ENCODE measurements at regions not wholly inside any gene's neighbourhood (a gene's known extent, or its start where the extent isn't known, plus 50 kb on each side); places are given as distances from the start of the nearest gene placed in this dataset.

- CTCF ChIA-PET = no interaction called here
- ATAC-seq = no peak
- no peaks in the 10 kb centered on the region for H3K36me3 Mint-ChIP-seq
- no peaks in the 10 kb centered on the region for H3K27me3 Mint-ChIP-seq
- no peak for DNase-seq
- no peaks in the 10 kb centered on the region for H3K9me3 Mint-ChIP-seq (ENCODE audit: low read depth)
- no peak overlapping the region for H3K4me3 Mint-ChIP-seq
- H3K4me1 Mint-ChIP-seq = no peaks in the 10 kb centered on the region
- no peak overlapping the region for H3K27ac Mint-ChIP-seq
These were observed 195.0 kb upstream of the OLFM3 start for GRCh38 chr1:102191723-102192122.

- no peak overlapping the region for H3K4me3 Mint-ChIP-seq
- CTCF ChIA-PET = no interaction called here
- H3K36me3 Mint-ChIP-seq = no peaks in the 10 kb centered on the region
- H3K9me3 Mint-ChIP-seq (ENCODE audit: low read depth) = no peaks in the 10 kb centered on the region
- no peak overlapping the region for H3K27ac Mint-ChIP-seq
- no peaks in the 10 kb centered on the region for H3K27me3 Mint-ChIP-seq
- H3K4me1 Mint-ChIP-seq = no peaks in the 10 kb centered on the region
- ATAC-seq (no peak), DNase-seq (no peak)
These were observed 193.7 kb upstream of the OLFM3 start for GRCh38 chr1:102190429-102190828.

GRCh38 chr1:102186536-102186935 lies 189.8 kb upstream of the OLFM3 start:
- Mint-ChIP-seq H3K27ac (no peak overlapping the region), H3K4me3 (no peak overlapping the region), H3K4me1 (no peaks in the 10 kb centered on the region), H3K36me3 (no peaks in the 10 kb centered on the region), H3K27me3 (no peaks in the 10 kb centered on the region), H3K9me3 (ENCODE audit: low read depth) (no peaks in the 10 kb centered on the region)
- CTCF ChIA-PET = no interaction called here
- ATAC-seq (no peak), DNase-seq (no peak)

GRCh38 chr1:102185260-102185659 lies 188.5 kb upstream of the OLFM3 start:
- Mint-ChIP-seq H3K27me3 (no peaks in the 10 kb centered on the region), H3K4me3 (no peak overlapping the region), H3K27ac (no peak overlapping the region), H3K9me3 (ENCODE audit: low read depth) (peaks cover 2% of the 10 kb centered on the region), H3K4me1 (no peaks in the 10 kb centered on the region), H3K36me3 (no peaks in the 10 kb centered on the region)
- CTCF ChIA-PET = no interaction called here
- no peak for ATAC-seq
- DNase-seq = no peak

GRCh38 chr1:102184477-102184876 lies 187.8 kb upstream of the OLFM3 start:
- H3K4me3 Mint-ChIP-seq = no peak overlapping the region
- H3K4me1 Mint-ChIP-seq = no peaks in the 10 kb centered on the region
- peaks cover 2% of the 10 kb centered on the region for H3K9me3 Mint-ChIP-seq (ENCODE audit: low read depth)
- ATAC-seq = no peak
- no peaks in the 10 kb centered on the region for H3K27me3 Mint-ChIP-seq
- H3K36me3 Mint-ChIP-seq = no peaks in the 10 kb centered on the region
- CTCF ChIA-PET = no interaction called here
- H3K27ac Mint-ChIP-seq = no peak overlapping the region
- no peak for DNase-seq

- no peak overlapping the region for H3K4me3 Mint-ChIP-seq
- no peak overlapping the region for H3K27ac Mint-ChIP-seq
- no peaks in the 10 kb centered on the region for H3K4me1 Mint-ChIP-seq
- no peaks in the 10 kb centered on the region for H3K27me3 Mint-ChIP-seq
- DNase-seq (no peak), ATAC-seq (no peak)
- no peaks in the 10 kb centered on the region for H3K36me3 Mint-ChIP-seq
- H3K9me3 Mint-ChIP-seq (ENCODE audit: low read depth) = peaks cover 2% of the 10 kb centered on the region
- CTCF ChIA-PET = no interaction called here
These were observed 187.0 kb upstream of the OLFM3 start for GRCh38 chr1:102183711-102184110.

- H3K27ac Mint-ChIP-seq = no peak overlapping the region
- DNase-seq (no peak), ATAC-seq (no peak)
- no peaks in the 10 kb centered on the region for H3K36me3 Mint-ChIP-seq
- H3K4me3 Mint-ChIP-seq = no peak overlapping the region
- CTCF ChIA-PET = no interaction called here
- no peaks in the 10 kb centered on the region for H3K27me3 Mint-ChIP-seq
- peaks cover 2% of the 10 kb centered on the region for H3K9me3 Mint-ChIP-seq (ENCODE audit: low read depth)
- no peaks in the 10 kb centered on the region for H3K4me1 Mint-ChIP-seq
These were observed 186.0 kb upstream of the OLFM3 start for GRCh38 chr1:102182603-102183260.

- H3K36me3 Mint-ChIP-seq = no peaks in the 10 kb centered on the region
- DNase-seq (no peak), ATAC-seq (no peak)
- CTCF ChIA-PET = no interaction called here
- no peak overlapping the region for H3K4me3 Mint-ChIP-seq
- peaks cover 2% of the 10 kb centered on the region for H3K9me3 Mint-ChIP-seq (ENCODE audit: low read depth)
- H3K27ac Mint-ChIP-seq = no peak overlapping the region
- no peaks in the 10 kb centered on the region for H3K4me1 Mint-ChIP-seq
- no peaks in the 10 kb centered on the region for H3K27me3 Mint-ChIP-seq
These were observed 184.6 kb upstream of the OLFM3 start for GRCh38 chr1:102181341-102181740.

- no peak for ATAC-seq
These were observed 181.8 kb upstream of the OLFM3 start for GRCh38 chr1:102178480-102178879.

GRCh38 chr1:102174259-102174863 lies 177.6 kb upstream of the OLFM3 start:
- CTCF ChIA-PET = no interaction called here
- no peaks in the 10 kb centered on the region for H3K36me3 Mint-ChIP-seq
- H3K27ac Mint-ChIP-seq = no peak overlapping the region
- ATAC-seq (no peak), DNase-seq (no peak)
- no peaks in the 10 kb centered on the region for H3K27me3 Mint-ChIP-seq
- H3K9me3 Mint-ChIP-seq (ENCODE audit: low read depth) = no peaks in the 10 kb centered on the region
- no peaks in the 10 kb centered on the region for H3K4me1 Mint-ChIP-seq
- H3K4me3 Mint-ChIP-seq = no peak overlapping the region

More at GRCh38 chr1:102178480-102178879, 181.8 kb upstream of the OLFM3 start:
- no peak overlapping the region for H3K27ac Mint-ChIP-seq
- no peaks in the 10 kb centered on the region for H3K27me3 Mint-ChIP-seq
- no peaks in the 10 kb centered on the region for H3K36me3 Mint-ChIP-seq
- no peaks in the 10 kb centered on the region for H3K4me1 Mint-ChIP-seq
- no peak for DNase-seq
- H3K9me3 Mint-ChIP-seq (ENCODE audit: low read depth) = peaks cover 2% of the 10 kb centered on the region
- CTCF ChIA-PET = no interaction called here
- H3K4me3 Mint-ChIP-seq = no peak overlapping the region

- CTCF ChIA-PET = no interaction called here
- H3K36me3 Mint-ChIP-seq = no peaks in the 10 kb centered on the region
These were observed 175.5 kb upstream of the OLFM3 start for GRCh38 chr1:102172200-102172599.

GRCh38 chr1:102163799-102164198 lies 167.1 kb upstream of the OLFM3 start:
- H3K27me3 Mint-ChIP-seq = no peaks in the 10 kb centered on the region

More at GRCh38 chr1:102172200-102172599, 175.5 kb upstream of the OLFM3 start:
- no peak for DNase-seq
- no peak for ATAC-seq
- Mint-ChIP-seq H3K9me3 (ENCODE audit: low read depth) (no peaks in the 10 kb centered on the region), H3K4me3 (no peak overlapping the region), H3K27ac (no peak overlapping the region), H3K4me1 (no peaks in the 10 kb centered on the region), H3K27me3 (no peaks in the 10 kb centered on the region)

GRCh38 chr1:102151242-102151641 lies 154.5 kb upstream of the OLFM3 start:
- no peak for DNase-seq
- no peak overlapping the region for H3K27ac Mint-ChIP-seq
- CTCF ChIA-PET = no interaction called here
- H3K4me1 Mint-ChIP-seq = no peaks in the 10 kb centered on the region
- no peaks in the 10 kb centered on the region for H3K9me3 Mint-ChIP-seq (ENCODE audit: low read depth)
- no peaks in the 10 kb centered on the region for H3K36me3 Mint-ChIP-seq
- no peaks in the 10 kb centered on the region for H3K27me3 Mint-ChIP-seq
- no peak for ATAC-seq
- no peak overlapping the region for H3K4me3 Mint-ChIP-seq

More at GRCh38 chr1:102163799-102164198, 167.1 kb upstream of the OLFM3 start:
- Mint-ChIP-seq H3K36me3 (no peaks in the 10 kb centered on the region), H3K4me1 (no peaks in the 10 kb centered on the region), H3K27ac (no peak overlapping the region), H3K4me3 (no peak overlapping the region), H3K9me3 (ENCODE audit: low read depth) (no peaks in the 10 kb centered on the region)
- ATAC-seq = no peak
- CTCF ChIA-PET = no interaction called here
- DNase-seq = no peak

GRCh38 chr1:102120910-102121309 lies 124.2 kb upstream of the OLFM3 start:
- no peak for DNase-seq
- H3K27ac Mint-ChIP-seq = no peak overlapping the region
- no peaks in the 10 kb centered on the region for H3K27me3 Mint-ChIP-seq
- CTCF ChIA-PET = no interaction called here
- H3K36me3 Mint-ChIP-seq = no peaks in the 10 kb centered on the region
- no peaks in the 10 kb centered on the region for H3K4me1 Mint-ChIP-seq
- no peak for ATAC-seq
- no peak overlapping the region for H3K4me3 Mint-ChIP-seq
- H3K9me3 Mint-ChIP-seq (ENCODE audit: low read depth) = no peaks in the 10 kb centered on the region

All from activated CD8-positive, alpha-beta memory T cell treated with anti-CD3 and anti-CD28 coated beads, Interleukin-2, amount 10 ng/mL, durations not matched to agents 7 days and 5 days (primary cell).